Fibroblast of villous mesenchyme (primary cell): ENCODE measurements at regions not wholly inside any gene's neighbourhood (a gene's known extent, or its start where the extent isn't known, plus 50 kb on each side); places are given as distances from the start of the nearest gene placed in this dataset.

ENCODE experiments used
- DNase-seq: peaks from one replicate; pipeline ENCODE4 v3.0.0-alpha.2; 2010; ENCODE audit warnings: low read depth
- H3K4me3 ChIP-seq: 2 replicates; pipeline ENCODE4 v1.5.1; 2011; ENCODE audit warnings: low read depth, mild to moderate bottlenecking, low read length
- TF ChIP-seq, protein P1 (sequence below): IDR thresholded peaks from 2 replicates; pipeline ENCODE4 v1.5.1; 2012; ENCODE audit warnings: low read depth, mild to moderate bottlenecking, low read length; ENCODE audit not compliant: insufficient read depth

GRCh38 chr9:93857528-93857927, 97.6 kb downstream of the BARX1 start:
- TF ChIP-seq, protein P1, sequence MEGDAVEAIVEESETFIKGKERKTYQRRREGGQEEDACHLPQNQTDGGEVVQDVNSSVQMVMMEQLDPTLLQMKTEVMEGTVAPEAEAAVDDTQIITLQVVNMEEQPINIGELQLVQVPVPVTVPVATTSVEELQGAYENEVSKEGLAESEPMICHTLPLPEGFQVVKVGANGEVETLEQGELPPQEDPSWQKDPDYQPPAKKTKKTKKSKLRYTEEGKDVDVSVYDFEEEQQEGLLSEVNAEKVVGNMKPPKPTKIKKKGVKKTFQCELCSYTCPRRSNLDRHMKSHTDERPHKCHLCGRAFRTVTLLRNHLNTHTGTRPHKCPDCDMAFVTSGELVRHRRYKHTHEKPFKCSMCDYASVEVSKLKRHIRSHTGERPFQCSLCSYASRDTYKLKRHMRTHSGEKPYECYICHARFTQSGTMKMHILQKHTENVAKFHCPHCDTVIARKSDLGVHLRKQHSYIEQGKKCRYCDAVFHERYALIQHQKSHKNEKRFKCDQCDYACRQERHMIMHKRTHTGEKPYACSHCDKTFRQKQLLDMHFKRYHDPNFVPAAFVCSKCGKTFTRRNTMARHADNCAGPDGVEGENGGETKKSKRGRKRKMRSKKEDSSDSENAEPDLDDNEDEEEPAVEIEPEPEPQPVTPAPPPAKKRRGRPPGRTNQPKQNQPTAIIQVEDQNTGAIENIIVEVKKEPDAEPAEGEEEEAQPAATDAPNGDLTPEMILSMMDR = no peak
- no peak for DNase-seq
- H3K4me3 ChIP-seq = no peak overlapping the region

DNA sequence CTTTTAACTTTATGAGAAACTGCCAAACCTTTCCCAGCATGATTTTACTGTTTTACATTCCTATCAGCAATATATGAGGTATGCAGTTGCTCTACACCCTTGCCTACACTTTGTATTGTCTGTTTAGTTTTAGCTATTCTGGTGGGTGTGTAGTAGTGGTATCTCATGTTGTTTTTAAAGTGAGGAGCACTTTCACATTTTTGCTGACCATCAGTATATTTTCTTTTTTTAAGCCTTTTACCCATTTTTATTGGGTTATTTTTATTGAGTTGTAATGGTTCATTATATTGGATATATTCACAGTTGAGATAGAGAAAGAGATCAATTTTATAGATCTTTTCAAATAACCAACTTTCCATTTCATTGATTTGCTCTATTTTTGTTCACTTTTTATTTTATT, 102.4 kb downstream of the BARX1 start:
- no peak overlapping the region for H3K4me3 ChIP-seq
- DNase-seq = no peak
- TF ChIP-seq, protein P1 = no peak

- no peak overlapping the region for H3K4me3 ChIP-seq
- TF ChIP-seq, protein P1 = no peak
- no peak for DNase-seq
Measured at GRCh38 chr9:93846349-93846748, 108.8 kb downstream of the BARX1 start.

GRCh38 chr9:93843396-93843795, 111.8 kb downstream of the BARX1 start:
- DNase-seq = no peak

DNA sequence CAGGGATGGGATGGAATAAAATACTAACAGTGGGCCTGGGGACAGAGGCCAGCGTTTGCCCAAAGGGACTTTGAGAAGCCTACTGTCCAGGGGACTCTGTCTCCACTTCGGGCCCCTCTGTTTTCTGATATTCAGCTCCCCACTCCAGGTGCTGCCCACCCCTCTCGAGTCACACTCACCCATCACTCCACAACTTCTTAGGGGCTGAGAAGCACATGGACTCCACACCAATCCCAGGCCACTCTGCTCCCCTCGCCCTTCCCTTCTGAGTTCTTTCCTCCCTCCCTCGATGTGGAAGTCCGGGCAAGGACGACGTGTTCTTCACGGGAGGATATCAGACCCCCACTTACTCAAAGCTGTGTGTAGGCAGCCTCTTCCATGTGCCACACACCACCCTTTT, 124.5 kb downstream of the BARX1 start:
- TF ChIP-seq, protein P1 = no peak
- H3K4me3 ChIP-seq = no peak overlapping the region
- no peak for DNase-seq

More at GRCh38 chr9:93843396-93843795, 111.8 kb downstream of the BARX1 start:
- H3K4me3 ChIP-seq = no peak overlapping the region
- TF ChIP-seq, protein P1 = no peak

DNA sequence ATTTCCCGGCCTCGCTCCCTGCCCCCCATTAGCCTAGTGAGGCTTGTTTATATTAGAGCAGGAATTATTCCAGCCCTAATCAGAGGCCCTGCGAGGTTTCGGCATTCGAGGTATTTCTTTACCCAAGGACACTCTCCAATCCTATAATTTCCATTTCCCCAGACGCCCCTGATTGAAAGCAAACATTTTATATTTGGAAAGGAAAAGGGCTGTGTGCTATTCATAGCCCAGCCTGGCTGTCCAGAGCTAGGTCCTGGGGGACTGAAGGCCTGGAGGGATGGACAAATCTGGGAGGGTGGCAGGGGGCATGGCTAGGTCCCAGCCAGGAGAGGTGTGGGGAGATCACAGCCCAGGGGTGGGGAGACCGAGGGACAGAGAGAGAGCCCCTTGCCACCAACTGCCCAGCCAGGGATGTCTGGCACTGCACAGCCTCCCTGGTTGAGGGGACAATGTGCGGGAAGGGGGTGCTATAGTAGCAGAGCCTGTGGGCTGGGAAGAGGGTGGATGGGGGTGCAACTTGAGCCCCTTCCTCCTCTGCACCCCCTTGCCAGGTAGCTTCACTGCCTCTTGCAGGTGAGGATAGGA, 125.1 kb downstream of the BARX1 start:
- TF ChIP-seq, protein P1 = no peak
- H3K4me3 ChIP-seq = no peak overlapping the region
- no peak for DNase-seq

DNA sequence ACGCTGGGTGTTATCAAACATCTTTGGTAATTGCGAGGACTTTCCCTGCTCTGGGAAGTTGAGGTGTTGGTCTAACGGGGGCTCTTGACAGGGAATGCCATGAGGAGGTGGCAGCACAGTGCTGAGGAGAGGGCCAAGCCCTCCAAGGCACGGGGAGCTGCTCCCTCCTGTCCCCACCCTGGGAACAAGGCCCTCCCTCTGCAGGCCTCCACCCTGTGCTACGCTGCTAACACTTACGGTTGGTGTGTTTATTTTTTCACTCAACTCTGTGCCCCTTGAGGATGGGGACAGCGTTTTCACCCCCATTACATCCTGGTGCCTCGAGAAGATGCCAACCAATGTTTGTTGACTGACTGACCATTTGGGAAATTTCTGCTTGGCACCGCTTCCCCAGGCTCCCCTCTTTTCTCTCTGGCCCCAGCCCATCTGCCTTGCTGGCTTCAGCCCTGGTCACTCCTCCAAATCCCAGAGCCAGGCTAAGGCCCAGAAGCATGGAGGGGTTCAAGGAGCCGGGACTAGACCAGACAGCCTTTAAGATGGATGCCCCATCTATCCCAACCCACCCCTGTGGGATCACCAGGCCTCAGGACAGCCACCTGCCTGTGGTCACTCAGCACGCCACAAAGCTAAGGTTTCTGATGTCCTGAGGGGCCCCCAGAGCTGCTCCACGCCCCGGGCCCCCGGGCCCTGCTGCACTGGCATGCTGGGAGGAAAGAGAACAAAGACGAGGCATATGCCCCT, 125.7 kb downstream of the BARX1 start:
- DNase-seq = no peak
- no peak overlapping the region for H3K4me3 ChIP-seq
- TF ChIP-seq, protein P1 = no peak
